ENCODE measurements at regions not wholly inside any gene's neighbourhood (a gene's known extent, or its start where the extent isn't known, plus 50 kb on each side); places are given as distances from the start of the nearest gene placed in this dataset.
A peak's percentile ranks its signal among the peaks of the same experiment; 100 is the strongest.

- DNase-seq (ENCODE audit: low read depth), result no peak
Measured at GRCh38 chr1:115413621-115414020, 75.6 kb upstream of the NGF start.

GRCh38 chr1:115413208-115413607 lies 75.2 kb upstream of the NGF start:
- DNase-seq (ENCODE audit: low read depth), result no peak

GRCh38 chr1:115412733-115413132 lies 74.7 kb upstream of the NGF start:
- no peak for DNase-seq (ENCODE audit: low read depth)

DNA sequence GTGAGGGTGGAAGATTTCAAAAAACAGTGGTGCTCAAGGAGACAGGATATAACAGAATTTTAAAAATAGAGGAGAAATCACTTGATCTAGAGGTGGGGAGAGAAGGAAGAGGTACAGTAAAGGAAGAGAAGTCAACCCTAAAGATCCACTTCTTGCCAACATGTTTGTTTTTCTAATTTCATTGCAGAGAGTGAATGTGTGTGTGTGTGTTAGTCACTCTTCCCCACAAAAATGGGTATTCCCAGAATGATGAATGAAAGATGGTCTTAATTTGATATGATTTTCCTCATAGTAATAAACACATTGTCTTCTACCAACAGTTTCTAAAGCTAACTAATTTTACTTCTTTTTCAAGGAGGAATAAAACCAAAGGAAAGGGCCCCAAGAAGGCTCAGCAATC lies 74.2 kb upstream of the NGF start:
- DNase-seq (ENCODE audit: low read depth), result no peak

- DNase-seq (ENCODE audit: low read depth), result peak; percentile 79
Measured at GRCh38 chr1:115411371-115412063, 73.5 kb upstream of the NGF start.

DNA sequence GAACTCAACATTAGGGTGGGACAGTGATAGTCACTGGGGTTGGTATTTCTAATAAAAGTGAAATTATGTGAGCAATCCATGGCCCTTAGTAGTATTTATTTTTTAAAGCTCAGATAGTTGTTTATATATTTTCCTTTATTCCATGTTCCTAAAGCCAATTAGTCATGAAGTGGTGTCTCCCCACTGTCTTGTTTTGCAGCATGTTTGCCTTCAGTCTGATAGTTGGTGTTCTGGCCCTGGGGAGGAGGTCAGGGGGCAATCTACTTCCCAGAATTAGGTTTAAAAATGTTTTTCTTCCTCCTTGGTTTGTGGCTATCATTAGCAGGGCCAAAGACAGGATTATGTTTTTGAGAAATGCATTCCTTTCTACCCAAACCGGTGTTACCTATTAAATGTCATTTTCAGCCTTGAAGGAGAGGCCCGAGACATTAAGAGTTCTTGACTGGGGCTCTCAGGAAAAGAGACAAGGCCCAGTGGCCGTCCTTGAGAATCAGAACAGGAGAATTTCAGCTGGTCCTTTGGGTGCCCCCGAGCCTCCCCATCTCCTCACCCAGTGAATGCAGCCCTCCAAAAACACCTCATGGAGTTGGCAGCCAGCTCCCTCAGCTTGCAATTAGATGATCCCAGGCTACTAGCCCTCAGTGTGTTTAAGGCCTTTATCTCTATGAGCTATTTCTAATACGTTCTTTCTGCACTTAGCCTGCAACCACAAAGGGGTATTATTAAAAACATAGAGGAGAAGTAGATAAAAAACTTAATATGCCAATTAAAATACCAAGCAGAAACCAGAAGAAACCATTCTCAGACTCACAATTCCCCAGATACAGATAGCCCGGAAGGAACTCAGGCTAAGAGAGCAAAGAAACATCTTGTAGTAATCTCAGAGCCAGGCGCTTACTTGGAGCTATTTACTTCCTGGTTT lies 71.3 kb upstream of the NGF start:
- no peak for DNase-seq (ENCODE audit: low read depth)

GRCh38 chr1:115408533-115408932 lies 70.5 kb upstream of the NGF start:
- no peak for DNase-seq (ENCODE audit: low read depth)

DNA sequence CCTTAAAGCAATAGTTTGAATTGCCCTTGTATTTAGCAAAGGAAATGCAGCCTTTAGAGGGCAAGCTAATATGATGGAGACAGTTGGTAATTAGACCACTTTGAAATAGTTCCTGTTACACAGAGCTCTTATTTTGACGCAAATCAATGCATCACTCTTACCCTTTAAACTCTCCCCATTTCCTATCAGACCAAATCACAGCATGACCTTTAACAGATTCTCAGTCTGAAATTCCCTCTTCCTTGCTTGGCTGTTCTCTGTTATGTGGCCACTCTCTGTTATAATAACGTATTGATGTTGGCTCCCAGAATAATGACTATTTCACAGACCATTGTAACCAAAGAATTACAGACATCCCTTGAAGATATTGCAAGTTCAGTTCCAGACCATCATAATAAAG lies 66.9 kb upstream of the NGF start:
- no peak for DNase-seq (ENCODE audit: low read depth)

- no peak for DNase-seq (ENCODE audit: low read depth)
Measured at GRCh38 chr1:115402753-115403184, 64.7 kb upstream of the NGF start.

DNA sequence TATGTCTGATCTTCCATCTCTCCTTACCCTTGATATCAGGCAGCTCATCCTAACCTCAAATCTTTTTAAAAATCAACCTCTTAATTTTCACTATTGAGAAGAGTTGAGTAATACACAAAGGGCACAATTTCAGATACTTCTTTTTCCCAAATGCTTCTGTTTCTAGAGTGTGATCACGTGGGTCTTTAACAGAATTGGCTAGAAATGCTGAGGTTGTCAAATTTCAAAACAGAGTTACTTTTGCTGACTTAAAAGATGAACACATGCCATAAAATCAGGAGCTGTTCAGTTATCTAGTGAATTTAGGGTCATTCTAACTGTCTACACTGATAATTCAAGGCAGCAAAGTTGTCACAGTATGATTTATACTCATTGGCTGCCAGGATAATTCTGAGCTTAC lies 63.6 kb upstream of the NGF start:
- no peak for DNase-seq (ENCODE audit: low read depth)

DNA sequence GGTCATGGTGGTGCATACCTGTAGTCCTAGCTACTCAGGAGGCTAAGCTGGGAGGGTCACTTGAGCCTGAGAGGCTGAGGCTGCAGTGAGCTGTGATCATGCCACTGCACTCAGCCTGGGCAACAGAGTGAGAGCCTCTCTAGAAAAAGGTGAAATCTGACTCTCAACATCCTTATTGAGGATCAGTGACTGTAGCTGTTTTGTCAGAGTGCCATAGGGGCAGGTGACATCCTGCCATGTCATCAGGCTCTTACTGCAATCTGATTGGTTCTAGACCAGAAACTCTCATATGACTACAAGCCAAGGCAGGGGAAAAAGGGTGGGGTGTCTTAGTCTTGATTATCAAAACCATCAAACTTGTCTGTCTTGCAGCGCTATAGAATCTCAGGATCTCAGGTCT lies 62.8 kb upstream of the NGF start:
- no peak for DNase-seq (ENCODE audit: low read depth)

DNA sequence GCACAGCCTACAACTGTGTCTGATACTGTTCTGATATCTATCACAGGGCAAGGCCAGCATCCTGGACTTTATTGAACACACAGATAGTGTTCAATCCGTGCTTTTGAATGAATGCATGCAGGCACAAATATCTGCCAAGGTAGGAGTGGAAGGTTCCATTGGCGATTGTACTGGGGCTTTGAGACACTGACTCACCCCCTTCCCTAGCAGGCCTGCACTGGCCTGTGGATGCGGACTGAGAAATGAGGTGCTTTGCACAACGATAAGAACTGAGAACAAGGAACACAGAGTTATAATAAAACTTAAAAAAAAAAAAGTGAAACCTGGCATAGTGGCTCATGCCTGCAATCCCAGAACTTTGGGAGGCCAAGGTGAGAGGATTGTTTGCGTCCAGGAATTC lies 62.4 kb upstream of the NGF start:
- DNase-seq (ENCODE audit: low read depth), result no peak

DNA sequence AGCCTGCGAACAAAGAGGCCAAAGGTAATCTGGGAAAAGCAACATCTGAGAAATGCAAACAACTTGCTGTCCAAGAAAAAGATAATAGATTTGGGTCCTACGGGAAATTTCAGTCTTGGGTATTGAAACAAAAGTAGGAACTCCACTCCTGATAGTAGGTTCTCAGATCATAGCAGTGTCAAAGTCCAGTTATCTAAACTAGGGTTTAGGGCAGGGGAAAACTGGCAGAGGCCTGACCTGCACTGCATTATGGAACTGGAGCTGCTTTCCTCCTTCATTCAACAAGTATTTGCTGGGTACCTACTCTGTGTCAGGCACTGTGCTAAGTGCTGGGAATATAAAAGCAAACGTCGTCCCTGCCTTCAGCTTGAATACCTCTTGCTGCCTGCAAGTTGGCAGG lies 60.7 kb upstream of the NGF start:
- no peak for DNase-seq (ENCODE audit: low read depth)
